GM18907 (cell line): ENCODE measurements at regions not wholly inside any gene's neighbourhood (a gene's known extent, or its start where the extent isn't known, plus 50 kb on each side); places are given as distances from the start of the nearest gene placed in this dataset.
"Not testable (repeated sequence)": the region's sequence is repeated elsewhere in the genome, so short reads cannot be mapped to it uniquely, and the experiment has no call there.

ENCODE experiments used
- ATAC-seq: cut with Tn5 transposase; IDR thresholded peaks from one replicate; pipeline ENCODE4 v1.9.1; 2021; ENCODE audit warnings: mild to moderate bottlenecking, moderate library complexity; ENCODE audit not compliant: unreplicated experiment

DNA sequence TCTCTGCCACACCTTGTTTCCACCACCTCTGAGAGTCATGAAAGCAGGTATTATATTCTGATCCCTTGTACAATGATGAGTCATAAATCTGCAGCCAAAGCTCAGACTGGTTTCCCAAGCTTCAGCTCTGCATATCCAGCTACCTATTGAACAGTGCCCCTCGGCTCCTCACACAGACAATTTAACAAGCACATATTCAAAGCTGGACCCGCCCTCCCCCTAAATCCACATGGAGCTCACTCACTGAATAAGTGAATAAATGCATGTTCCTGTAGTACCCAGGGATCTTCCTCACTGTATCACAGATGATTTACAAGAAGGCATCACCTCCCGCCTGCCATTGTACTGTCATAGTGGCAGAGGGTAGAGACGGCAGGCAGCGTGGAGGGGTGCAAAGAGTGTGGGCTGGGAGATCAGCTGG, 516.4 kb downstream of the GRIN2A start:
- ATAC-seq, result no peak

GRCh38 chr16:9666834-9667480, 515.3 kb downstream of the GRIN2A start:
- no peak for ATAC-seq

DNA sequence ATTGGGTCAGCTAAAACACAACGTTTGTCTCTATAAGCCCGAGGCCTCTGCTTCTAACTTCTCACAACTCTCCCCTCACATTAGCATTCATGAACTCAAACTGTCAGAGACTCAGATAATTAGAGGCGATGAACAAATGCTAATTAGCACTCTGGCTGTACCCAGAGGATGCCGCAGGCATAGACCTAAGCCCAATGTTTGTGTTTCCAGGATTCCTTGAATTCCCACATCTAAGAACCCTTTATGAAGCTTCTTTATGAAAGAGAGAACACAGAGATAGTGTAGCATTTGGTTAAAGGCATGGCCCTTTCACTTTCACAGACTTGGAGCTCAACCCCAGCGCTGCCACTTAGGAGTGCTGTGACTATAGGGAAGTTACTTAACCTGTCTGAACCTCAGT, 512.2 kb downstream of the GRIN2A start:
- no peak for ATAC-seq

DNA sequence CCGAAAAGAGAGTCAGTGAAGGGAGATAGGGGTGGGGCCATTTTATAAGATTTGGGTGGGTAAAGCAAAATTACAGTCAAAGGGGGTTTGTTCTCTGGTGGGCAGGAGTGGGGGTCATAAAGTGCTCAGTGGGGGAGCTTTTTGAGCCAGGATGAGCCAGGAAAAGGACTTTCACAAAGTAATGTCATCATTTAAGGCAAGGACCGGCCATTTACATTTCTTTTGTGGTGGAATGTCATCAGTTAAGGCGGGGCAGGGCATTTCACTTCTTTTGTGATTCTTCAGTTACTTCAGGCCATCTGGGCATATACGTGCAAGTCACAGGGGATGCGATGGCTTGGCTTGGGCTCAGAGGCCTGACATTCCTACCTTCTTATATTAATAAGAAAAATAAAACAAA, 511.6 kb downstream of the GRIN2A start:
- not testable (repeated sequence) for ATAC-seq

DNA sequence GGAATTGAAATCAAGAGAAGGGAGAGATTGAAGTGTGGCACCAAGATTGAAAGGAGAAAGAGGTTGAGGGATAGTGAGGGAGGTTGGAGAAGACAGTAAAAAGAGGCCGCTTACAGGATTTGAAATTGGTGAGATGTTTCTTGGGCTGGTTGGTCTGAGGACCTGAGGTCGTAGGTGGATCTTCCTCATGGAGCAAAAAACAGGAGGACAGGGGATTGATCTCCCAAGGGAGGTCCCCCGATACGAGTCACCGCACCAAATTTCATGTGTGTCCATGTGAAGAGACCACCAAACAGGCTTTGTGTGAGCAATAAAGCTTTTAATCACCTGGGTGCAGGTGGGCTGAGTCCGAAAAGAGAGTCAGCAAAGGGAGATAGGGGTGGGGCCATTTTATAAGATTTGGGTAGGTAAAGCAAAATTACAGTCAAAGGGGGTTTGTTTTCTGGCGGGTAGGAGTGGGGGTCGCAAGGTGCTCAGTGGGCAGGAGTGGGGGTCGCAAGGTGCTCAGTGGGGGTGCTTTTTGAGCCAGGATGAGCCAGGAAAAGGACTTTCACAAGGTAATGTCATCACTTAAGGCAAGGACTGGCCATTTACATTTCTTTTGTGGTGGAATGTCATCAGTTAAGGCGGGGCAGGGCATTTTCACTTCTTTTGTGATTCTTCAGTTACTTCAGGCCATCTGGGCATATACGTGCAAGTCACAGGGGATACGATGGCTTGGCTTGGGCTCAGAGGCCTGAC, 505.5 kb downstream of the GRIN2A start:
- ATAC-seq, result not testable (repeated sequence)

DNA sequence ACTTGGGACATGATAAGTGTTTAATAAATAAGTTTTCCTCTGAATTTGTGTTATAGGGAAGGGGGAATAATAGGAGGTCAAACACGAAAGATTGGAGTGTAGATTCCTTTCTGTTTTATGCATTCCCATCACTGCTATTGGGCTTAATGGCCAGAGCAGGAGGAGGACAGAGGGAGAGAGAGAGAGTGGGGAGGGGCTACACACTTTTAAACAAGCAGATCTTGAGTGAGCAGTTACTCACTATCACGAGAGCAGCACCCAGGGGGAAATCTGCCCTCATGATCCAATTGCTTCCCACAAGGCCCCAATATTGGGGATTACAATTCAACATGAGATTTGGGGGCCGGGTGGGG, 505.0 kb downstream of the GRIN2A start:
- no peak for ATAC-seq

DNA sequence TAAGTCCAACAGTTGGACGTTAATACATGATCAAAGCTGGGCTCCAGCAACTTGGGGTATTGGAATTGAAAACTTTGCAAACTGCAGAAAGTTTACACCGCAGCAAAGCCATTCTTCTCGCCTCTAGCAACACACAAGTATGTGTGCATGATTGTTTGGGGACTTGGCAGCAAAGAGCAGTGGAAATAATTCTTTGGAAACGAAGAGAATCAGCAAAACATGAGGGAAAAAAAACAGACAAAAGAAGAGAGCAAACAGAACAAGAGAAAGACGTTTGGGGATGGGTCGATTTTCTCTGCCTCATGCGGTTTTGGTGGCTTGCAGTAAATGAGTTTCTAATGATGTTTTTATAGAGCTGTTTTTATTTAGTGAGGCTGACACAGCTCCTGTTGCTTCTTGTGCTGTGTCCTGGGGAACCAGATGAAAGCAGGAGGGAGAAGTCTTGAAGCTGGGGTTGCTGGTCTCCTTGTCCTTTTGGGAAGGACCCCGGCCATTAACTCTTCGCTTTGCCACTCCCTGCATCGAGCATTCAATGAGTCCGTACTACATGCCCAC, 502.9 kb downstream of the GRIN2A start:
- no peak for ATAC-seq

DNA sequence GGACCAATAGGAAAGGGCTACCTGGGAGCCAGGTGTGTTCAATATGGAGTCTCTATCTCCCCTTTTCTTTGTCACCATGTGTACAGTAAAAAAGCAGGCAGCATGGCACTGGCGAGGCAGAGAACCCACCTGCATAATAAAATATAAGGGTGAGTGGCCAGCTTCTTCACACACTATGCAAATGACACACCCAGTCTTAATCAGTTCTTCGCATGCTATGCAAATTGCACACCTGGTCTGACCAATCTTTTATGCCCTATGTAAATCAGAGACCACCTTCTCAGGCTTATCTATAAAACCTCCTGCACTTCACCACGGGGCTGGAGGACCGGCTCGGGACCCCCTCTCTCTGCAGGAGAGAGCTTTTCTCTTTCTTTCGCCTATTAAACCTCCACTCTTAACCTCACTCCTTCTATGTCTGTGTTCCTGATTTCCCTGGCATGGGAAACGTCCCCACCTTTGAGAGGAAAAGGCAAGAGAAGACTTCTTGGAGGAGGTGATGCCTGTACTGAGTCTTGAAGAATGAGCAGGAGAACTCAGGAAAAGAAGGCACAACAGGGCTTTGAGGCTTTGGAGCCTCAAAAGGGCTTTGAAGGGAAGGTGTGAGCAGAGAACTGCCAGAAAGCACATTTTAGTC, 502.1 kb downstream of the GRIN2A start:
- ATAC-seq, result no peak

GRCh38 chr16:9680968-9681367, 501.3 kb downstream of the GRIN2A start:
- ATAC-seq, result no peak

DNA sequence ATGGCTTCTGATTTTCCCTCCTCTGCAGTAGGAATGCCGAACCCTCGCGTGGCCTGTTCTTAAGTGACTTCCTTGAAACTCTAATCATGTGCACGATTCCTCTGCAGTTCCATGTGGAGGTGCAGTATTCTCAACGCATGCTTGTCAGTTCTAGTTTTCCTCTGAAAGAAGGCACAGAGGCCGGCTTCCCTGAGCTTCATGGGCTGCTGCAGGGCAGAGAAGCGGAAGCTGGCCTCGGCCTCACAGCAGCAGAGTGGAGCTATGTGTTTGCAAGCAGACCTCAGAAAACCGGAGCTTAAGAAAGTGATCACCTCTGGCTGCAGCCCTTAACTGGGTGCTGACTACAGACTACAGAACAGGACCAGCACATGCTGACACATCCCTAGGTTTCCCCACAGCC, 500.7 kb downstream of the GRIN2A start:
- no peak for ATAC-seq

DNA sequence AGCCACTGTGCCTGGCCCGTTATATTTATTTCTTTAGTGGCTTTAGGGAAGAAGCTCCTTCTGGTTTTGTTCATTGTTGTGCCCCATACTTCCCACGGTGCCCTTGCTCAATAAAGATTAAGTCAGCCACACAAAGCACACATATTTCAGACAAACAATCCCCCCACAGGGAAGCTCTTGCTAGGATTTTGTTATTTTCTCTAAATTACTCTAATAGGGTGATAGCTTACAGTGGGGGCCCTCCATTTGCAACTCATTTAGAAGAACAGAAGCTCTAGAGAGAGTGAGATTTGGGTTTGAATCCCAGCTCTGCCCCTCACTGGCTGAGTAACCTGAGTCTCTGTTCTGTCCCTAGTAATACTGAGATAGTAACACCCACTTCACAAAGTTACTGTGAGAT, 499.9 kb downstream of the GRIN2A start:
- ATAC-seq, result no peak

DNA sequence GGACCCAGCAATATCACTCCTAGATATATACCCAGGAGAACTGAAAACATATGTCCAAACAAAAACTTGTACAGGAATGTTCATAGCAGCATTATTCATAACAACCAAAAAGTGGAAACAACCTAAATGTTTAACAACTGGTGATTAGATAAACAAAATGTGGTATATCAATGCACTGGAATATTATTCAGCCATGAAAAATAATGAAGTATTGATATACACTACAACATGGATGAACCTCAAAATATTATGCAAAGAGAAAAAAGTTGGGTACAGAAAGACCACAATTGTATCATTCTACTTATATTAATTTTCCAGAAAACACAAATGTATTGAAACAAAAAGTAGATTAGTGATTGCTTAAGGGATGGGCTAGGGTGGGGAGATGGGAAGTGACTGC, 498.6 kb downstream of the GRIN2A start:
- ATAC-seq, result no peak

DNA sequence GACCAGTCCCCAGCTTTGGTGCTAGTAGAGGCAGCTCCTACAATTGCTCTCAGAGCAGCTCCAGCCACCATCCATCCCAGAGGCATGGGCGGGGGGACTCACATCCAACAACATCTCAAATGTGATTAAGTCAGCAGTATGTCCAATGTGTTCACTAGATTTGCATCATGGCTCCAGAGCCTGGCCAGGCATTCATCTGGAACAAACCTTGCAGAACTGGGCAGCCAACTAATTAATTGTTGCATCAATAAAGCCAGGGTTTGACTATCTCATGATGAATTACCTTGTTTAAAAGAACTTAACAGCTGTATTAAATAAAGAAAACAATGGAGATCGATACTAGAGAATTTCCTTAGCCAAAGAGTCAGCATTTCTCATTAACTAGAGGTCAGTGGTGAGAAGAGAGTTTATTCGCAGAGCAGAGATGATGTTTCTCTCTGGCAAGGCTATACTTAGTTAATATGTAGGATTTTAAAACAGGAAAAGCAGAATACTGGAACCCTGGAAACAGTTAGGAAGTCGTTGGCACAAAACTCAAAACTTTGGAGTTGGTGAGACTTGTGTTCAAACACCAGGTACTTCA, 494.4 kb downstream of the GRIN2A start:
- ATAC-seq, result no peak

DNA sequence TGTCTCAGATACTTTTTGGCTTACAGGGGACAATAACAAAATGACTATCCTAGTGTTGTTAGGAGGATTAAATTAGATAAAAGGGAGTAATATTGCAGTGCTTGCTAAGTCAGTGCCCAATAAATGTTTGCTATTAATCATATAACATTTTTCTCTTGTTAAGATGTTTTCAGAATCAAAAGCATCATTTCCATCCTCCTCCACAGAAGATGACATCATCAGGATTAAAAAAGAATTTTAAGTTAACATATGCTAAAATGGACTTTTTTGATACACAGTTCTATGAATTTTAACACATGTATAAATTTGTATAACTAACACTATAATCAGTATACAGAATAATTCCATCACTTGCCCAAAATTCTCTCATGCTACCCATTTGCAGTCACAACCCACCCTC, 492.6 kb downstream of the GRIN2A start:
- ATAC-seq, result no peak

GRCh38 chr16:9695152-9695551, 487.1 kb downstream of the GRIN2A start:
- no peak for ATAC-seq
